ENCODE measurements at regions not wholly inside any gene's neighbourhood (a gene's known extent, or its start where the extent isn't known, plus 50 kb on each side); places are given as distances from the start of the nearest gene placed in this dataset.

DNA sequence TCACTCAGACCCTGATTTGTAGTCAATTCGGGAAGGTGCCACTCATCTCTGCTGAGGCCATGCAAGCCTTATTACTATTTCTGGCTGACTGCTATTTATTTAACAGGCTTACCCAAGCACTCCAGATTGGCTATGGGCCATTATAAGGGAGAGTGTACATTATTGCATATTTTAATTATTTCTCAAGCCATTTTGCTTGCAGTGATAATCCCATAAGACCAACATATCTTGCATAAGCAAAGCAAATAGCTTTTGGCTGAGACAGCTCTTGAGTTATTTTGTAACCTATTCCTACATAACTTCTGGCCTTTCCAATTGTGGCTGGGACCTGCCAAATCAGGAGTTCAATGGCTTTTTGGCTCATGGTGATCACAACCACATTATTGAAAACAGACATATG, 509.6 kb upstream of the USP15 start:
- no peak for TF ChIP-seq ZFX (IDR thresholded peaks at IDR 0.05)
- TF ChIP-seq CTCF (conservative IDR thresholded peaks at IDR 0.05): no peak
- no peak overlapping the region for H3K27ac ChIP-seq

GRCh38 chr12:61754214-61754613, 506.0 kb upstream of the USP15 start:
- TF ChIP-seq ZFX (IDR thresholded peaks at IDR 0.05) (no peak), CTCF (conservative IDR thresholded peaks at IDR 0.05) (no peak)

DNA sequence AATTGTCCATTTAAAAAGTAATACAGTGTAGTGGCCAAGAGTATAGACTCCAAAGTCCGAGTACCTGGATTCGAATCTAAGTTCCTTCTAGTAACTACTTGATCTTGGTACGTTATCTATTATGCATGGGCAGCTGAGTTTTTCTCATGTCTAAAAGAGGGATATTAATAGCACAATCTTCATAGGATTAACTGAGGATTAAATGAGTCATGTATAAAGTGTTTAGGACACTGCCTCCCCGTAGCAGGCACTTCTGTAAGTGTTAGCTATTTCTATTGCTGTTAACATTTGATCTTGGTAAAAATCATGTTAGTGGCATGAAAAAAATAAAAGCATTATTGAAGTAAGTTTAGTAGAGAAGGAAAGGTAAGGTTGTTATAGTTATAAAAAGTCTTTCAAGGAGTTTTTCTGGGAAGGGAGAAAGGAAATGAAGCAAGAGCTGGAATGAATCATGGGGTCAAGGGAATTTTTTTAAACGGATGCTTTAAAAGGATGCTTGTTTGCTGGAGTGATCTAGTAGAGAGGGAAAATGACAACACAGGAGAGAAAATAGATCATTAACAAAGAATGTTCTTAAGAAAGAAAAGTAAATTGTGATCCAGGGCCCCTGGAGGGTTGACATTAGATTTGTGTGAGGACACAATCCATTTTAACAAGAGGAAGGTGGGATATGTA, 502.2 kb upstream of the USP15 start:
- TF ChIP-seq ZFX (IDR thresholded peaks at IDR 0.05) (no peak), CTCF (conservative IDR thresholded peaks at IDR 0.05) (no peak)
- no peak overlapping the region for H3K27ac ChIP-seq

More at GRCh38 chr12:61754214-61754613, 506.0 kb upstream of the USP15 start:
- H3K27ac ChIP-seq: no peak overlapping the region

DNA sequence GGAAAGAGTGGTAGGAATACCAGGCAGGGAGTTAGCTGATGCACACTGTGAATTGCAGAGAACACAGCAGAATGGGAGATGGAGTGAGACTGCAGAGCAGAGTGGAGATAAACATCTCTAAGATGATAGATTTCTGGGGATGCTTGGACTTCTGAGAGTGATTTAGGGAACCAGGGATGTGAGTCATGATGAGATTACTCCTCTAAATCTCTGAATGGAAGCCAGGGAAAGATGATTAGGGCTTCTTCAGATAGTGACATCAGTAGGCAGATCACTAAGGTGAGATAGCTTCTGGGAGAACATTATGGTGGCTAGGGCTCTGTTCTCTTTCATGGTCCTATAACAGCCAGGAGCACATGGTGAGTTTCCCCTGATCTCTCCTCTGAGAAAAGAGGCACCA, 501.5 kb upstream of the USP15 start:
- H3K27ac ChIP-seq: no peak overlapping the region
- TF ChIP-seq CTCF (conservative IDR thresholded peaks at IDR 0.05) (no peak), ZFX (IDR thresholded peaks at IDR 0.05) (no peak)

DNA sequence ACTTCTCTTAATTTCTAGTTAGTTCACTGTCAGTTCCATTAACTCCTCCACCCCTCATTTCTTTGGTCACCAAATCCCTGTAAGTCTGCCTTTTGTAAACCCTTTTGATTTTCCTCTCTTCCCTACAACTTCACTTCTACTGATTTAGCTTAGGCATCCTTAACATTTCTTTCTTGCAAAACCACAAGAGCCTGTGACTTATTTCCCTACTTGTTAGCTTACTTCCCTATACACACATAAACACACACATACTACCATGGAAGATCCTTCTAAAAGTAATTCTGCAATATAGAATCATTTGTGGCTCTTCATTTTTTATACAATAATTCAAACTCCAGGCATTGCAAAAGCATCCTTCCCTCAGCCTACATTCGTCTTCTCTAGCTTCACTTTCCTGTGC, 494.3 kb upstream of the USP15 start:
- H3K27ac ChIP-seq: no peak overlapping the region
- TF ChIP-seq ZFX (IDR thresholded peaks at IDR 0.05): no peak
- TF ChIP-seq CTCF (conservative IDR thresholded peaks at IDR 0.05): no peak

DNA sequence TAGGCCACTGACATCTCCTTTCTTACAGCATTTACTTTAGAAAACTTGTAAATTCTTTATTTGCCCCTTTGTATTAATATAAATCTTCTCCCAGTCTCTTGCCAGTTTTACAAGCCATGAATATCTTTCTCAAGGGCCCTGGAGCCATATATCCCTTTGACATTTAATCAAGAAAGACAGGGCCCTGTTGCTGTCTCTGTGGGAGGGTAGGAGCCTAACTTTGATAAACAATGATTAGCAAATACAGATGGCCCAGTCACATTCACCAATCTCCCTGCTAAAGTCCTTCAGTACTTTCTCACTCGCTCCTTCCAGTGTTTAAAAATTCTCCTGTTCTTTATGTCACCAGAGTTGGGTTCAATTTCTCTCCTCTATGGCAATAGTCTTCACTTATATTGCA, 479.8 kb upstream of the USP15 start:
- H3K27ac ChIP-seq: no peak overlapping the region
- TF ChIP-seq CTCF (conservative IDR thresholded peaks at IDR 0.05): no peak
- TF ChIP-seq ZFX (IDR thresholded peaks at IDR 0.05): no peak

- no peak overlapping the region for H3K27ac ChIP-seq
- TF ChIP-seq ZFX (IDR thresholded peaks at IDR 0.05) (no peak), CTCF (conservative IDR thresholded peaks at IDR 0.05) (no peak)
Measured at GRCh38 chr12:61781021-61781581, 479.1 kb upstream of the USP15 start.
